ENCODE measurements at regions not wholly inside any gene's neighbourhood (a gene's known extent, or its start where the extent isn't known, plus 50 kb on each side); places are given as distances from the start of the nearest gene placed in this dataset.

DNA sequence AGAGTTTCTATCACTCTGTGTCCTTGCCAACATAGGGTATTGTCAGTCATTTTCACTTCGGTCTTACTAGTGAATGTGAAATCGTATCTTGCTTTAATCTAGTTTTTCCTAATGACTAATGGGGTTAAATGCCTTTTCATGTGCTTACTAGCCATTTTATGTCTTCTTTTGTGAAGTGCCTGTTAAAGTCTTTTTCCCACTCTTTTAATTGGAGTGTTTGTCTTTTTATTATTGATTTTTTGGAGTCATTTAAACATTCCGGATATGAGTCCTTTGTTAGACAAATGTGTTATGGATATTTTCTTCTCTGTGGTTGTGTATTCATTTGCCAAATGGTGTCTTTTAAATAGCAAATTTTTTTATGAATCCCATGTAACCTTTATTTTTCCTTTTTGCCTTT, 194.6 kb downstream of the CDH26 start:
- H3K79me1 ChIP-seq (ENCODE audit: low read depth in 1 of 2, low read length in 2 of 2): no peaks in the 10 kb centered on the region
- ATAC-seq (ENCODE audit: low read depth) (no peak), DNase-seq (no peak)
- H3K56ac ChIP-seq (ENCODE audit: extremely low read depth, insufficient read depth, low read length): no peak overlapping the region
- dilution Hi-C loops (cut with HindIII; ENCODE audit: low sequenced_read_pairs, unreplicated experiment): no loop called here
- no peak overlapping the region for H3K27ac ChIP-seq (ENCODE audit: insufficient read depth, low read length)
- H3K27me3 ChIP-seq (ENCODE audit: control insufficient read depth, insufficient read depth, low read length): no peaks in the 10 kb centered on the region
- no peak overlapping the region for H2BK5ac ChIP-seq (ENCODE audit: low read depth, low read length, poor library complexity, severe bottlenecking)
- in situ Hi-C loops (cut with MboI; ENCODE audit: low sequenced_read_pairs): no loop called here
- H3K4ac ChIP-seq (ENCODE audit: low read depth, low read length): no peak overlapping the region
- no peak overlapping the region for H2AK5ac ChIP-seq (ENCODE audit: low read depth, low read length)
- no CpG with 5 or more reads among the region's 3 CpGs for WGBS, 2 experiments (ENCODE audit: extremely low coverage in 2 of 2, insufficient read length in 1 of 2)
- H3K4me2 ChIP-seq (ENCODE audit: low read depth, low read length): no peak overlapping the region
- no peak overlapping the region for H4K8ac ChIP-seq (ENCODE audit: low read depth in 2 of 2, low read length in 2 of 2)
- H4K5ac ChIP-seq (ENCODE audit: low read depth, low read length): no peak overlapping the region
- H3K23ac ChIP-seq (ENCODE audit: low read depth, low read length): no peak overlapping the region
- no peak overlapping the region for H2AFZ ChIP-seq (replicated peaks; ENCODE audit: low read length, poor library complexity)
- BruUV-seq (replicated peaks): no TSS peak
- intact Hi-C loops (cut with micrococcal nuclease): no loop called here
- H2AK9ac ChIP-seq (replicated peaks; ENCODE audit: low read depth, low read length, poor library complexity): no peak overlapping the region
- H3K4me1 ChIP-seq (ENCODE audit: control insufficient read depth, insufficient read depth, low read length): no peaks in the 10 kb centered on the region
- H2BK15ac ChIP-seq (ENCODE audit: low read depth, low read length): no peak overlapping the region
- H4K20me1 ChIP-seq (ENCODE audit: insufficient read depth, low read length): no peaks in the 10 kb centered on the region
- no peak overlapping the region for H2BK120ac ChIP-seq (ENCODE audit: low read depth, low read length)
- H3K9me1 ChIP-seq (ENCODE audit: insufficient read depth, low read length): no peaks in the 10 kb centered on the region
- TF ChIP-seq MXI1 (IDR thresholded peaks at IDR 0.05; ENCODE audit: borderline replicate concordance, low read depth, low read length): no peak
- no peak for TF ChIP-seq CHD1 (IDR thresholded peaks at IDR 0.05; ENCODE audit: low read depth, low read length)
- no peak for TF ChIP-seq BHLHE40 (IDR thresholded peaks at IDR 0.05; ENCODE audit: low read depth, low read length)
- TF ChIP-seq, protein P1, sequence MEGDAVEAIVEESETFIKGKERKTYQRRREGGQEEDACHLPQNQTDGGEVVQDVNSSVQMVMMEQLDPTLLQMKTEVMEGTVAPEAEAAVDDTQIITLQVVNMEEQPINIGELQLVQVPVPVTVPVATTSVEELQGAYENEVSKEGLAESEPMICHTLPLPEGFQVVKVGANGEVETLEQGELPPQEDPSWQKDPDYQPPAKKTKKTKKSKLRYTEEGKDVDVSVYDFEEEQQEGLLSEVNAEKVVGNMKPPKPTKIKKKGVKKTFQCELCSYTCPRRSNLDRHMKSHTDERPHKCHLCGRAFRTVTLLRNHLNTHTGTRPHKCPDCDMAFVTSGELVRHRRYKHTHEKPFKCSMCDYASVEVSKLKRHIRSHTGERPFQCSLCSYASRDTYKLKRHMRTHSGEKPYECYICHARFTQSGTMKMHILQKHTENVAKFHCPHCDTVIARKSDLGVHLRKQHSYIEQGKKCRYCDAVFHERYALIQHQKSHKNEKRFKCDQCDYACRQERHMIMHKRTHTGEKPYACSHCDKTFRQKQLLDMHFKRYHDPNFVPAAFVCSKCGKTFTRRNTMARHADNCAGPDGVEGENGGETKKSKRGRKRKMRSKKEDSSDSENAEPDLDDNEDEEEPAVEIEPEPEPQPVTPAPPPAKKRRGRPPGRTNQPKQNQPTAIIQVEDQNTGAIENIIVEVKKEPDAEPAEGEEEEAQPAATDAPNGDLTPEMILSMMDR (conservative IDR thresholded peaks at IDR 0.05; ENCODE audit: low read depth, low read length): no peak
- TF ChIP-seq POLR2A (IDR thresholded peaks at IDR 0.05; ENCODE audit: low read depth, low read length): no peak
- TF ChIP-seq FOS (IDR thresholded peaks at IDR 0.05; ENCODE audit: low read depth, low read length): no peak
- CTCF ChIA-PET: no interaction called here
- no peaks in the 10 kb centered on the region for H3K9me3 ChIP-seq (ENCODE audit: control insufficient read depth, insufficient read depth, low read length)
- H3K9ac ChIP-seq (ENCODE audit: low read depth, low read length): no peak overlapping the region
- H4K91ac ChIP-seq (ENCODE audit: insufficient read depth, low read depth, low read length): no peak overlapping the region
- no peak overlapping the region for H3K4me3 ChIP-seq (ENCODE audit: insufficient read depth, low read depth, low read length)
- no peak overlapping the region for H3K18ac ChIP-seq (ENCODE audit: low read depth, low read length)
- H3K14ac ChIP-seq (replicated peaks; ENCODE audit: low read depth, low read length): no peak overlapping the region
- H3K36me3 ChIP-seq (ENCODE audit: control insufficient read depth, insufficient read depth, low read length): no peaks in the 10 kb centered on the region
- H2BK20ac ChIP-seq (ENCODE audit: low read depth, low read length): no peak overlapping the region
- POLR2A ChIA-PET (ENCODE audit: unreplicated experiment): no interaction called here
